ENCODE measurements at regions not wholly inside any gene's neighbourhood (a gene's known extent, or its start where the extent isn't known, plus 50 kb on each side); places are given as distances from the start of the nearest gene placed in this dataset.
"Not testable (repeated sequence)": the region's sequence is repeated elsewhere in the genome, so short reads cannot be mapped to it uniquely, and the experiment has no call there.

- DNase-seq (ENCODE audit: low spot score), result no peak
Observed at GRCh38 chr11:95650276-95650675, 139.3 kb downstream of the FAM76B start.

- DNase-seq (ENCODE audit: low spot score), result no peak
Observed at GRCh38 chr11:95647871-95648270, 141.7 kb downstream of the FAM76B start.

DNA sequence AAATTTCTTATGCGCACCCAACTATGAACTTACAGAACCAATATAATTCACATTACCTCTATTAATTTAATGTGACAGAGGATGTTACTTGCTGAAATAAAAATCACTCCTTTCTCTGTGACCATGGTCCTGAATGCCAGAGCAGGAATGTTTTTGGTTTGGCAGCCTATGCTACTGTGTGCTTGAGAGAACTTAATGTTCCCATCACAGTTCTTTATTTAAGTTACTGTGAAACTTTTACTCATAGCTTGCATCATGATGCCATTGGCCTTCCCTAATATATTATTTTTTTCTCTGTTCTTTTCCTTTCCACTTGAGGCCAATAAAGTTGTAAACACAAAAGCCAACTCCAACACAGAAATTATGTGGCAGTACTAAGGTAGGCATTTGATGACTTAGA is 142.2 kb downstream of the FAM76B start:
- DNase-seq (ENCODE audit: low spot score), result no peak

- DNase-seq (ENCODE audit: low spot score), result no peak
Observed at GRCh38 chr11:95641495-95641894, 148.1 kb downstream of the FAM76B start.

DNA sequence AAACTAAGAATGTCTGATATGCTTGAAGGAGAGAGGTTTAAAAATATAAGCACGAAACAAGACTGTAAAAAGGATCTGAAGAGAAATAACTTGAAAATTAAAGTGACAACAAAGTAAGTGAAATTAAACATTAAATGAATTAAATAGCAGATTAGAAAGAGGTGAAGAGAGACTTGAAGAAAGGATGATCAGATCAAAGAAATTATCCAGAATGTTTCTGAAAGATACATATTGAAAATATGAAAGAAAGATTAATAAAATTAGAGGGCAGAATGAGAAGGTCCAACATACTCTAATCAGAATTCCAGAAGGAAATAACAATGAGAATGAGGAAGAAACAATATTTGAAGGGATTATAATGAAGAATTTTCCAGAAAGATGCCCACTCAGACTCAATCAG is 151.1 kb downstream of the FAM76B start:
- no peak for DNase-seq (ENCODE audit: low spot score)

- no peak for DNase-seq (ENCODE audit: low spot score)
Observed at GRCh38 chr11:95625164-95625900, 164.2 kb downstream of the FAM76B start.

DNA sequence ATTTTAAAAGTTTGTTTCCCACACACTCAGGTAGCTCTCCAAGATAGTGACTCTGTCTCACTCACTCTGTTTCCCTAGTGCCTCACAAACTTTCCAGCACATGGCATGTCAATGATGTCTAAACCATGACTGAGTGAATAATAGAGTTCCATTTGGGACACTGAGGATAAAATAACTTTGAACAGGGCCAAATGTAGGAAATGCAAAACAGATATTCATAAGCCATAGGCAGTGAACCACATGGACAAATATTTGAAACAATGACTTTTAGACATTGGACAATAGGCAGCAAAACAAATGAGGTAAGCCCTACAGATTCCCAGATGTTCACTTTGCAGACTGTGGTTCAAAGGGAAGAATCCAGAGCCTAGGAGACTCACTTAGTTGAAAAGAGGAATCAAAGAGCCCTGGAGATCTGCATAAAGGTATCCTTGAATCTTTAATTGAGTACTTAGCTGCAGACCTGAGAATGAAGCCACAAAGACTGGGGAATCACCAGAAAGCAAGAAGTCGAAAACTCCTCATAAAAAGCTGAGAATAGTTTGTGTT is 173.3 kb downstream of the FAM76B start:
- no peak for DNase-seq (ENCODE audit: low spot score)

DNA sequence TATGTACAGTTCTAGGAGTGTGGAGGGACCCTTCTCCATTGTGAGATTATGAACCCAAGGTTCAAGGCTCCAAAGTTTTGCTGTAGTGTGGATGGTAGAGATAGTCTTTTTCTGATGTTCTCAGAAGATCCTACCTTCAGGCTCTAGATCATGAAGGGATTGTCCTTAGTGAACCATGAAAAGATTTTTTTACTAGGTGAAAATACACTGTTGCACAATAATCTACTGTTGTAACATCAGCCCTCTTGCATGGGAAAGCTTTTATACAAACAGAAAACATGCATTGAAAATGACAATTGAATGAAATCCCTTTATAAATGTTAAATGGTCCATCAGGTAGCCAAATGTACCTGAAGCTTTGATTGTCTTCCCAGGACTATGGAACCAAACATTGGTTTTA is 177.8 kb downstream of the FAM76B start:
- DNase-seq (ENCODE audit: low spot score), result no peak

DNA sequence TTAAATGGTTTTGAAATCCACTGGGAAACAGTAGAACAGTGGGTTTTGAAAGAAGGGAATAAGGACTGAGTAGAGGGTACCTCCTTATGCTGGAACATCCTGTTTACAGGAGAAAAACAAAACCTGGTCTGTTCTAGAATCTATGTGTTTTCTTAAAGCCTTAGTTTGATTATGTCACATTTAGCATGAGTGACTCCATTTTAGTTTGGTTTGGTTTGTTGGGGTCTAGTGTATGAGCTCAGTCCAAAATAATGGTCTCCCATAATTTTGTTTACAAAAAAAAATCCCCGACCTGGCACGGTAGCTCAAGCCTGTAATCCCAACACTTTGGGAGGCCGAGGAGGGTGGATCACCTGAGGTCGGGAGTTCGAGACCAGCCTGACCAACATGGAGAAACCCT is 179.4 kb downstream of the FAM76B start:
- DNase-seq (ENCODE audit: low spot score), result not testable (repeated sequence)

DNA sequence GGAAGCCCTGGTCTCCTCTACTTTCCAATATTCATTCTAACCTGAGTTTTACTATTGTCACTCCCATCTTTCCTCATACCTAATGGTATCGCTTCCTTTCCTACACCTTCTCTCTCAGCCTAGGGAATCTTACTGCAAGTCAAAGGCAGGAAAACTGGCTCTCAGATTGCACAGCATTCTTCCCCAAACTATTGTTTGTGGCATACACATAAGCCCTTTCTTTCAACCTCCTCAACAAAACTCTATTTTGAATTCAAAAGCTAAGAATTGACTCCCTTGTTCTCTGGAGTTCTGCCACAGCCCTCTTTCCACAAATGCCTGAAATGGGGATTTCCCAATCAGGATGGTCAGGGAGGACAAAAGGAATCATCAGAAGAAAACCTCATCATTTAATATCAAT is 181.5 kb downstream of the FAM76B start:
- DNase-seq (ENCODE audit: low spot score), result no peak

- no peak for DNase-seq (ENCODE audit: low spot score)
Observed at GRCh38 chr11:95606824-95607223, 182.8 kb downstream of the FAM76B start.

DNA sequence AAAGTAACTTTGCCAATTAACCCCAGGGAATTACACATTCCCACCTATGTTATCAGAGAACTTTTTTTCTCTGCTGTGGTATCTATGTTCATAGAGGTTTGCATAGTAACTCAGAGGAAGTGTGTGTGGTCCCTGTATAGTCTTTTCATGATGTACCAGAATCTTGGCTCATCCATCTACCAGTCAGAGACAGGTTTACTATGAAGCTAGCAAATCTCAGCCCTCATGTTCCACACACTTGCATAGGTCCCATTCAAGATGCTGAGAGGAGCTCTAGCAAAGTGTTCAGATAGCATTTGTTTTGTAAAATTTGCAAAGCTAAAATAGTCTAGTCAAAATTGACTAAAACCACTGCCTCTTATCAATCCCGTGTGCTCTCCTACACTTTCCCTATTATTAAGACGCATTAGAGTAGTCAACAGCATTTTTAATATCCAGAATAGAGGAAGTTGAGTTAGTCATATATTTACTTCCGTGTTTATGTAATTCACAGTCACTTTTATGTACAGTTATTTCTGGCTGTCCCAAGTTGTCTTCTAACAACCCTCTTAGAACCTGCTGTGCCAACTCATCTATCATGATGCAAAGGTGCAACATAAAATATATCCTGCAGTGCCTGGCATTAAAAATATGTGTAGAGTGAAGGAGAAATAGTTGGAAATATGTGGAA is 184.2 kb downstream of the FAM76B start:
- peak; percentile 5 for DNase-seq (ENCODE audit: low spot score)

- no peak for DNase-seq (ENCODE audit: low spot score)
Observed at GRCh38 chr11:95599959-95600586, 189.5 kb downstream of the FAM76B start.

DNA sequence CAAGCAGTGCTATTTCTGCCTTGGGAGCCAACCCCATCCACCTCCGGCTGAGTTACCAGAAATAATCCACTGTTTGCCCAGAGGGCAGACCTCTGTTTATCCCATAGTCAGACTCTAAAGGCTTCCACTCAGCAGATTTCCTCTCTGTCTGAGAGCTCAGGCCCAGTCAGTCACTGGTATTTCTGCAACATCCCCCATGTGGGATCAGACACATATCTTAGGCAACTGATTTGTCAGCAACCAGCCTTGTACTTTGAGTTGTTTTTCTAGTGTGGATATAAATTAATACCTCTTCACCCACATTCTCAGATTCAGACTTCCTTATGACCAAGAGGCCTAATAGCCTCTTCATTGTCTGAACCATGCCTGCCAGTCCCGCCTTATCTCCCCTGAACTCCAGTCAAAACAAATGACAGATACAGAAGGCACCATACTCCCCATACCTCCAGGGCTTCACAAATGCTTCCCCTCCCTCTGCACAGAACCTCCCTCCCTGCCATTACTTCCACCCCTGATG is 193.6 kb downstream of the FAM76B start:
- no peak for DNase-seq (ENCODE audit: low spot score)

- DNase-seq (ENCODE audit: low spot score), result no peak
Observed at GRCh38 chr11:95595541-95595940, 194.0 kb downstream of the FAM76B start.

DNA sequence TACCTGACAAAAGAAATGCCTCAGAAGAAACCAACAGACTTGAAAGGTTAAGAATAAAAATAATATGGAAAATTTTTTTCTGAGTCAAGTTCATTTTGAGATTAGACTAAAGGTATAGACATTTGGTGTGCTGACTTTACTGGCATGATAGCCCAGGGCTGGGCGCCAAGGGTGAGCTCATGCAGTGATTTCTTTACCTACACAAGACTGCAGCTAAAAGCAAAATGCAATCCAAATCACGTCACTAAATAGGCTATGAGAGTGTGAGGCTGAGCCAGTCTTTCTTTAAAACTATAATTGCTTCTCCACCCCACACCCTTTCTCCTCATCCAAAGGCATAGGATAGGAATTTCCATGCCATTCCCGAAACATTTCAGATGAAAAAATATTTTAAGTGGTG is 196.5 kb downstream of the FAM76B start:
- DNase-seq (ENCODE audit: low spot score), result no peak

DNA sequence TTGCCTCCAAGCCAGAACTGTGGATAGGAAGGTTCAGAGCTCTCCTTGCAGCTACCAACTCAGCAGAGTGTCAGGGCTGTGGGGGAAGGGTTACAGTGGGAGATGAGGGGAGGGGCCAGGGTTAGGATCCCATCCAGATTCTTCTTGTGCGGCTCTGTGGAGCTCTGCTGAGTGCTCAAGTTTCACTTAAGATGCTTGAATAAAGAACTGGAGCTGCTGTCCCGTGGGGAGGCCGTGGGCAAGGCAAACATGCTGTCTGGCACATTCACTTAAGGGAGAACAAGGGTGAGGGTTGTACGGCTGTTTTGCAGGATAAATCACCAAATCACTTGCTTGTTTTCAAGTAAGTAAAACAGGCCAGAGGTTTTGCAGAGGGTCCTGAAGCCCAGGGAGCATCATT is 197.1 kb downstream of the FAM76B start:
- DNase-seq (ENCODE audit: low spot score), result no peak

- no peak for DNase-seq (ENCODE audit: low spot score)
Observed at GRCh38 chr11:95589893-95590612, 199.5 kb downstream of the FAM76B start.

- DNase-seq (ENCODE audit: low spot score), result no peak
Observed at GRCh38 chr11:95588821-95589220, 200.8 kb downstream of the FAM76B start.

DNA sequence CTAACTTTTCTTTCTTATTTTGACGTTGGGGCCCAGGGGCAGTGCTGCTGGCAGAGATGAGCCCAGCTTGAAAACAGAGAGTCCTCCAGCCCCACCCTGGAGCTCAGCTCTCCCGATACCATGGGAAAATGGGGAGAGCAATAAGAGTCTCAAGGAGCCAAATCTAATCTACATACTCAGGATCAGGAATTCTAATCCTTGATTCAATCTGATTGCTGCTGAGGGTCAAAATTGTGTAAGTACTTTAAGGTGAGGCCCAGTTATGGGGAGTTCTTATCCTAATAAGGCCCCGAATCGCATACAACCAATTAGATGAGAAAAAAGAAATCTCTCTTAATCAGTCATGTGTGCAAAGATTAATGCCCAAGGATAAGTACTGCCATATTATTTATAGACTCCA is 202.9 kb downstream of the FAM76B start:
- no peak for DNase-seq (ENCODE audit: low spot score)

- no peak for DNase-seq (ENCODE audit: low spot score)
Observed at GRCh38 chr11:95586155-95586554, 203.4 kb downstream of the FAM76B start.

GRCh38 chr11:95585752-95586077 is 203.9 kb downstream of the FAM76B start:
- no peak for DNase-seq (ENCODE audit: low spot score)
